DND-41 (cell line): ENCODE measurements at regions not wholly inside any gene's neighbourhood (a gene's known extent, or its start where the extent isn't known, plus 50 kb on each side); places are given as distances from the start of the nearest gene placed in this dataset.

Experiments used
- CTCF ChIP-seq: IDR thresholded peaks from 2 replicates; pipeline ENCODE4 v1.5.1; 2012; ENCODE audit warnings: borderline replicate concordance, low read length, moderate library complexity, mild to moderate bottlenecking; ENCODE audit not compliant: poor library complexity, severe bottlenecking; ENCODE audit errors: extremely low read depth
- EZH2 ChIP-seq: IDR thresholded peaks from 3 replicates; pipeline ENCODE4 v1.6.1; 2012; ENCODE audit warnings: borderline replicate concordance, low read depth, mild to moderate bottlenecking, moderate library complexity, low read length, inconsistent platforms; ENCODE audit not compliant: severe bottlenecking

- TF ChIP-seq CTCF: no peak
- TF ChIP-seq EZH2: no peak
These were observed 125.8 kb upstream of the PCDH9 start for GRCh38 chr13:67355812-67356476.
